ENCODE measurements at regions not wholly inside any gene's neighbourhood (a gene's known extent, or its start where the extent isn't known, plus 50 kb on each side); places are given as distances from the start of the nearest gene placed in this dataset.

DNA sequence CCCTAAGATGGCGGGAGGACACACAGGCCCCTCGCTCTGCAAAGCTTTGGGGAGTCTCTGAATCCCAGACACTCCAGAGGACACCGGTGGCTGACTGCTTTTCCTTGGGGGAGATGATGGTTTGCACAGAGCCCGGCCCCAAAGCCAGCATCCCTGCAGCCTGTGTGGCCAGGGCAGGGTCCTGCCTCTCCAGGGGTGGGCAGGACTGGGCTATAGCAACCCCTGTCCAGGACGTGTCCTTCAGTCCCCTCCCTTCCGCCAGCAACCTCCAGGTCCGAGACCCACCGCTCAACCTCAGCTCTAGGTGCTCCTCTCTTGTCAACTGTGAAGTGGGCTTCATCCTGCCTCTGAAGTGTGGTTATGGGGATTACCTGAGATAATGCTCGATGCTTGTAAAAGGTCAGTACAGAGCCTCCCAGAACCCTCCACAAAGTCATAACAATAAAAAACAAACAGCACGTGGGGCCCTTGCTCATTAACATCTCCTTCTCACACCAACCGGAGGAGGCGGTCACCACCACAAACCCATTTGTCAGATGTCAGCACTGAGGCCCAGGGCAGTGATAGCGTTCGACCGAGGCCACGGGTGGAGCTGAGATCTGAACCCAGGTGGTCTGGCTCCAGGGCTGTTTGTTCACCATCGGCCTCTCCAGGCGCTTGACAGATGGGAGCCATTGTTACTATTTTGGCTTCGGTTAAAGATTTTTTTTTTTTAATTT, 304.8 kb downstream of the IRF8 start:
- no peak for DNase-seq

- DNase-seq, result no peak
Observed at GRCh38 chr16:86205521-86206245, 304.6 kb upstream of the FOXF1 start.

DNA sequence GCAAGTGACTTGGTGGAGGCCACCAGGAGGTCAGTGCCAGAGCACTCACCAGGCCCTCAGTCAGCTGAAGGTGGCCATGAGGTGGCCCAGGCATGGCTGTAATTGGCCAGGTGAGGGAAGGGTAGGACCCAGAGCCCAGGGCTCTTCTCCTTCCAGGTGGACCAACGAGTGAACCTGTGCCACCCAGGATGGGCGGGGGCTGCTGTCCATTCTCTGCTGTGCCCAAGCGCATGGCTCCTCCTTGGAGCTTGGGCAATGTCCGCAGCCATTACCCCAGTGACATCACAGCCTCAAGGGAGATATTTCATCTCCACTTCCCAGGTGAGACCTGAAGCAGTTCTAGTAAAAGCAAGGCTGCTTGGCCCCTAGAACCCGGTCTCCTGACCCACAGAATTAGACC, 303.0 kb upstream of the FOXF1 start:
- no peak for DNase-seq

GRCh38 chr16:86209202-86209601, 301.1 kb upstream of the FOXF1 start:
- no peak for DNase-seq

- DNase-seq, result no peak
Observed at GRCh38 chr16:86210403-86211193, 299.7 kb upstream of the FOXF1 start.

DNA sequence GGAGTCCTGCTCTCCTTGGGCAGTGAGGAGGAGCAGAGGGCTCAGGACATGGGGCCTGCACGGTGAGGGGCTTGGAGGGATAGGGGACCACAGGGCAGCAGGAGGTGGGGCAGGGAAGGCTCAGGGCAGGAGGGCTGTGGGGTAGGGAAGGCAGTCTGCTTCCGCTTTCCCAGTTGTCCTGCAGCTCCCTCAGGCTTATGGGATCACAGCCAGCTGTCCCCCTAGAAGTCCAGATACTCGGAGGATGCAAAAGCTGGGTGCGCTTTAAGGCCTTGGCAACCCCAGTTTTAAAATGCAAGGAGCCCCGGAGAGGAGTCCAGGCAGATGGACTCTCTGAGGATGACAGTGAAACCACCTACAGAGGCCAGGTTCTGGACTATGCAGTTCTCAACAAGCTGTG, 299.1 kb upstream of the FOXF1 start:
- no peak for DNase-seq

- DNase-seq, result no peak
Observed at GRCh38 chr16:86211800-86212199, 298.5 kb upstream of the FOXF1 start.

- DNase-seq, result no peak
Observed at GRCh38 chr16:86212706-86213436, 297.5 kb upstream of the FOXF1 start.

DNA sequence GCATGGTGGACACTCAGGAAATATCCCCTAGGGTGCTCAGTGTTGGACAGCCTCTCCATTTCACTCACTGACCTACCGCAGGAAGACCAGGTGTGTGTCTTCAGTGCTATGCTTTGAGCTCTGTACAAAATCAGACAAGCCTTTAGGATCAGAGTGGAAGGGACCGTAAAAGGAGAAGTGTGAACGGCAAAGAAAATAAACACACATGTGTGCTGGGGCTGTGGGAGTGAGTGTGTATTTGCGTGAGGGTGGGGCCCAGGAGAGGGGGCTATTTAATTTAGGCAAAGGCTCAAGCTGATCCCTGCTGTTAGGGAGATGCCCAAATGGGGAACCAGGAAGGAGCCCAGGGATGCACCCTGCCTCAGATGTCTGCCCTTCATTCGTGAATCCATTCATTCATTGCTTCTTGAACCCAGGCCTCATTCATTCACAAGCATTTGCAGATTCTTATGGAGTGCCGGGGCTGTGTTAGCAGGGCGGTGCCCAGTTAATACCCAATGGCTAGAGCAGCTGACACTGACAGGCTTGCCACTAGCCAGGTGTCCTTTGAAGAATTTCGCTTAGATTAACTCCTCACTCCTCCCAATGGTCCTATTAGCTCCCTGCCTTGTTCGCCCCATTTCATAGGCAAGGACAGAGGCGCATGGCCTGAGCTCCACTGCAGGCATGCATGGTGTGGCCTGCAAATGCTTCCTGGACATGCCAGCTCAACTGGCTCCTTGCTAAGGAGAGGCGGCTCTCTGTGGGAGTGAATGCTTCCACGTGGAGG, 296.7 kb upstream of the FOXF1 start:
- no peak for DNase-seq

DNA sequence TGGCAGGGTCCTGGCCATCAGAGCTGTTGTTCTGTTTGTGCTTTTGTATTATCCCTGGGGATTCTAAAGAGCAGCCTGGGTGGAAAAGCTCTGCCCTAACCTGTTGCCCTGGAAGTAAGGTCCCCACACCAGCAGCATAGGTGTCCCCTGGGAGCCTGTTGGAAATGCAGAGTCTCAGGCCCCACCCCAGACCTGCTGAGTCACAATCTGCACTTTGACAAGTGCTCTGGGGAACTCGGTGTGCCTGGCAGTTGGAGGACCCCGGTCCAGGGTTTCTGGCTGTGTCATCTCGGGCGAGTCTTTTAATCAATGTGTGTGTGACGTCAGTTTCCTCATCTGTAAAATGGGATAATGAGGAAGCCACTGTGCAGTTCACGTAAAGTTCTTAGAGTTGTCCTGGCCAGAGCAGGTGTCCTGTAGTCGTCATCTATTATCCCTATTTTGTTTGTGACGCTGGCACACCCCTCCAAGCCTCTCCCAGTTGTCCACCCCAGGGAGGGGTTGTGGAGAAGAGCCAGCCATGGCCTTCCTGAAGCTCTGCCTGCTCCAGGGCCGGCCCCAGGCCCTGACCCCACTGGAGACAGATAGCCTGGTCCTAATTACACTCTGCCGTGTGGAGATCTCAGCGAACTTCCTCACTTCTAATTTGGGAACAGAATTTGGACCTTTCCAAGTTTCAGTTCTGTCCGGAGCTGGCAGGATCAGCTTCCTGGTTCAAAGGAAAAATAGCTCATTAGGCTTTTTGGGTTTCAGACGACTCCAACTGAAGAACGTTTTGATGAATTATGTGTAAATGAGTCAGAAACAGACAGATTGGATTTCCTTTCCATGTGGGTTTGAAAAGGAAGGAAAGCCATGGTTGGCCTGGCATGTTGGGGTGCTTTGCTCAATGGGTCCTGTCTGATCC, 295.7 kb upstream of the FOXF1 start:
- DNase-seq, result no peak

GRCh38 chr16:86215233-86215978, 294.9 kb upstream of the FOXF1 start:
- no peak for DNase-seq

DNA sequence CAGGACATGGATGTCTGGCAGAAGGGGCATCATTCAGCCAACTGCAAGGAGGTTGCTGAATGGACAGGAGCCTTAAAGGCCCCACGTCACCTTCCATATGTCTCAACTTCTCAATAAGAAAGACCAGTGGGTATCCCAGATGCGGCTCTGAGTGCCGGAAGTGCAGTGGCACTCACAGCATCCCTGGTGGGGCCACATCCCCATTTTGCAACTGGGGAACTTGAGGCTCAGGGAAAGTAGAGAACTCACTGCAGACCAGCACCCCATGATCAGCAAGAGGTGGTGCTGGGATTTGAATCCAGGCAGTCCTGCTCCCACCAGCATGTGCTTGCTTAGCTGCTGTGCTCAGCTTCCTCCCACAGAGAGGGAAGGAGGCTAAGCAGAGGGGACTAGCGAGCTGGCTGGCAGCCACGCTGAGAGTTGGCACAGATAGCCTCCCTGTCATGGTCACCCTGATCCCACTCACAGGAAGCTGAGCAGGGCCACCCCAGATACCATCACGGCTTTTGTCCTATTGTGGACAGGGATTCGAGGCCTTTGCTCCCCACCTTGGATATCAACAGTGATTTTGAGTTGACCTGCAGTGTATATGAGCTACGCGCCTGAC, 294.2 kb upstream of the FOXF1 start:
- DNase-seq, result no peak

DNA sequence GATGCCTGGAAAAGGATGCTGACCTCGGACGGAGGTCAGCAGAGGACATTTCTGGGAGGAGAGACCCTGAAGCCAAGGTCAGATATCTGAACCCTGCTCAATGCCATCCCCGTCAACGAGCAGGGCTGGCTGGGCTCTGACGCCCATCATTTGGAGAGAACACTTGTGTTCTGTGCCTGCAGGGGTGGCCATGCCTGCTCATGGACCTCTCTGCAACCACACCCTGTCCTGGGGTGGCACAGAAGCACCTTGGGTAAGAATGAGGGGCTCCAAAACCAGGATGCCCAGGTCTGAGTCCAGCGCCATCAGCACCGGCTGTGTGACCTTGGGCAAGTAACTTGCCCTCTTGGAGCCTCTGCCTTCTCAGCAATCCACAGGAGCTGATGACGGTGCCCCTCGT, 293.7 kb upstream of the FOXF1 start:
- DNase-seq, result no peak

DNA sequence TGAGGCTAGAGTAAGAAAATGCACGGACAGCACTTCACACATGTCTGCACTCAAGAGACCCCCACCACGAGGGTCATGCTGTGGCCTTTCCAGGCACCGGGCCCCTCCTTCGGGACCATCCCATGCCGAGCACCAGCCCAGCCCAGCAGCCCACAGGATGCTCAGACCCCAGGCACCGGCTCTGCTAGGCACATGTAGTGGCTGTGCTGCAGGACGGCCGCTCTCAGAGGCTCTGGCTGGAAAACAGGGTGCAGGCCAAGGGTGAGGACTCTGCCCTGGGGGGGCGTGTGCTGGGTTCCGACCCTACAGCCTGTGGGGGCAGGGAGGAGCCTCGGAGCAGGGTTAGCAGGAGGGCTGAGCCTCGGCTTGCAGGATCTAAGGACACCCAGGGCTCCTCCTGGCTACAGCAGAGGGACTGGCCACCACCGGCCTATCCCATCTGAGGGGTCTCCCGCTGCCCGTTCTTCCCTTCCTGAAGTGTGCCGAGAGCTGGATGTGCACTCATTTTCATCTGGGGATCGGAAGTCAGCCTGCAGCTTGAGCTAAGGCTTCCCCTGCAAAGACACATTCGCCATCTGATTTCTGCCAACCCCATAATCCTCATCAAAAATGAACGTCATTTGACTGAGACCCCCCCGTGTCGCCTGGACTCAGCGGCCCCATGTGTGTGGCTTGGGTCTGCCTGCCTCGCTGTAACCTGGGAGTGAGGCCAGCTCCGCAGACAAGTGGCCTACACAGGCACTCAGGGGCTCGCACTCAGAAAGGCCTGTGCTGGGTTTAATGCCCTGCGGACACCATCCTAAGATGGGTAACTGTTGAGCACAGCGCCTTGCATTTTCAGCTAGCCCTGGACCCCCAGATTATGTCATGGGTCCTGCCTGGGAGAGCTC, 293.1 kb upstream of the FOXF1 start:
- no peak for DNase-seq

DNA sequence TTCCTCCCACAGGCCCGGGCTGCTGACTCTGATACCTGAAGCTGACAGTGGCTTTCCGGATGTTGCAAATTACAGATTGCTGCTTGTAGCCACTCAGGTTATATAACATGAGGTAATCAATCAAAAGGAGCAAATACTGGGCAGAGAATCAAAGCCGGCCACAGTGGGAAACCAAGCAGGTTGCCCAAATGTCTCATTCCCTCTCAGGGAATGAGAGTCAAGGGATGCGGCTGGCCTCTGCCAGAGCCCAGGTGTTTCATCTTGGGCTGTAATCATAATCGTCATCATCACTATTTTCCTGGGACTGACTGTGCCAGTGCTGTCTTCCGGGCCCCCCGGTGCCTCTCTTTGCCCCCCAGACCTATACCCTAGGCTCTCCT, 292.4 kb upstream of the FOXF1 start:
- DNase-seq, result no peak

GRCh38 chr16:86218479-86219170, 291.7 kb upstream of the FOXF1 start:
- no peak for DNase-seq

GRCh38 chr16:86219655-86220445, 290.5 kb upstream of the FOXF1 start:
- DNase-seq, result no peak

- no peak for DNase-seq
Observed at GRCh38 chr16:86220561-86220960, 289.8 kb upstream of the FOXF1 start.

Data from activated CD4-positive, alpha-beta T cell treated with anti-CD3 and anti-CD28 coated beads for 48 hours (primary cell).